HepG2 (cell line): ENCODE measurements at regions not wholly inside any gene's neighbourhood (a gene's known extent, or its start where the extent isn't known, plus 50 kb on each side); places are given as distances from the start of the nearest gene placed in this dataset.

ENCODE experiments used
- FOXP1 ChIP-seq, 2 experiments: fragments of 450-650 bp in 1 of 2; IDR thresholded peaks; 2 replicates each; pipeline ENCODE4 v1.6.1; 2017 to 2018; ENCODE audit warnings: antibody characterized with exemption in 1 of 2
- JARID2 ChIP-seq: sonication (generic); formaldehyde crosslinking; IDR thresholded peaks from 2 replicates; pipeline ENCODE4 v1.8.1; 2023; ENCODE audit warnings: missing genetic modification reagents, inconsistent platforms; ENCODE audit not compliant: insufficient replicate concordance
- RAD21 ChIP-seq: fragments of 450-650 bp; formaldehyde crosslinking; IDR thresholded peaks from 2 replicates; pipeline ENCODE4 v1.5.0; 2020; ENCODE audit warnings: mild to moderate bottlenecking
- RFX1 ChIP-seq: fragments of 450-650 bp; IDR thresholded peaks from 2 replicates; pipeline ENCODE4 v1.6.1; 2017
- ZFY ChIP-seq: sonication (generic); formaldehyde crosslinking; IDR thresholded peaks from 2 replicates; pipeline ENCODE4 v1.4.0; 2020; ENCODE audit warnings: missing genetic modification reagents
- ZNF17 ChIP-seq: sonication (generic); formaldehyde crosslinking; IDR thresholded peaks from 2 replicates; pipeline ENCODE4 v1.5.0; 2020; ENCODE audit warnings: mild to moderate bottlenecking, missing genetic modification reagents
- ZNF674 ChIP-seq: sonication (generic); formaldehyde crosslinking; IDR thresholded peaks from 2 replicates; pipeline ENCODE4 v1.5.0; 2020; ENCODE audit warnings: low read depth, mild to moderate bottlenecking, missing genetic modification reagents
- ZNF704 ChIP-seq: sonication (generic); formaldehyde crosslinking; IDR thresholded peaks from 2 replicates; pipeline ENCODE4 v1.8.1; 2023; ENCODE audit warnings: mild to moderate bottlenecking, inconsistent platforms, moderate library complexity, missing genetic modification reagents, borderline replicate concordance
- TF ChIP-seq, protein P1 (sequence below), 2 experiments: sonication (generic) in 1 of 2; formaldehyde crosslinking in 1 of 2; IDR thresholded peaks; 2 replicates each; pipeline versions ENCODE4 v1.4.0 to v1.6.1; 2016 to 2020; ENCODE audit warnings: borderline replicate concordance in 1 of 2, low read depth in 1 of 2, mild to moderate bottlenecking in 1 of 2, missing genetic modification reagents in 1 of 2
- TF ChIP-seq, protein P2 (sequence below), 2 experiments: fragments of 450-650 bp in 1 of 2; sonication (generic) in 1 of 2; formaldehyde crosslinking in 1 of 2; IDR thresholded peaks; 2 replicates each; pipeline versions ENCODE4 v1.6.1 to v1.8.0; 2016 to 2022; ENCODE audit warnings: antibody characterized with exemption in 1 of 2, mild to moderate bottlenecking in 1 of 2, missing genetic modification reagents in 1 of 2
- TF ChIP-seq, protein P3 (sequence below): sonication (generic); formaldehyde crosslinking; IDR thresholded peaks from 2 replicates; pipeline ENCODE4 v1.4.0; 2020; ENCODE audit warnings: missing genetic modification reagents, mild to moderate bottlenecking, borderline replicate concordance

- no peak for TF ChIP-seq ZNF17
- TF ChIP-seq, protein P1, sequence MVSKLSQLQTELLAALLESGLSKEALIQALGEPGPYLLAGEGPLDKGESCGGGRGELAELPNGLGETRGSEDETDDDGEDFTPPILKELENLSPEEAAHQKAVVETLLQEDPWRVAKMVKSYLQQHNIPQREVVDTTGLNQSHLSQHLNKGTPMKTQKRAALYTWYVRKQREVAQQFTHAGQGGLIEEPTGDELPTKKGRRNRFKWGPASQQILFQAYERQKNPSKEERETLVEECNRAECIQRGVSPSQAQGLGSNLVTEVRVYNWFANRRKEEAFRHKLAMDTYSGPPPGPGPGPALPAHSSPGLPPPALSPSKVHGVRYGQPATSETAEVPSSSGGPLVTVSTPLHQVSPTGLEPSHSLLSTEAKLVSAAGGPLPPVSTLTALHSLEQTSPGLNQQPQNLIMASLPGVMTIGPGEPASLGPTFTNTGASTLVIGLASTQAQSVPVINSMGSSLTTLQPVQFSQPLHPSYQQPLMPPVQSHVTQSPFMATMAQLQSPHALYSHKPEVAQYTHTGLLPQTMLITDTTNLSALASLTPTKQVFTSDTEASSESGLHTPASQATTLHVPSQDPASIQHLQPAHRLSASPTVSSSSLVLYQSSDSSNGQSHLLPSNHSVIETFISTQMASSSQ (IDR thresholded peaks at IDR 0.05; ENCODE audit: low read depth): no peak
- TF ChIP-seq, protein P1 (CRISPR knock-in tag; IDR thresholded peaks at IDR 0.05; ENCODE audit: borderline replicate concordance): no peak
- TF ChIP-seq ZNF704 (CRISPR knock-in tag): no peak
- TF ChIP-seq JARID2 (CRISPR knock-in tag): no peak
- TF ChIP-seq RFX1: no peak
- no peak for TF ChIP-seq ZFY
- no peak for TF ChIP-seq FOXP1 (IDR thresholded peaks at IDR 0.05)
- no peak for TF ChIP-seq FOXP1 (CRISPR knock-in tag; IDR thresholded peaks at IDR 0.05)
- TF ChIP-seq, protein P2, sequence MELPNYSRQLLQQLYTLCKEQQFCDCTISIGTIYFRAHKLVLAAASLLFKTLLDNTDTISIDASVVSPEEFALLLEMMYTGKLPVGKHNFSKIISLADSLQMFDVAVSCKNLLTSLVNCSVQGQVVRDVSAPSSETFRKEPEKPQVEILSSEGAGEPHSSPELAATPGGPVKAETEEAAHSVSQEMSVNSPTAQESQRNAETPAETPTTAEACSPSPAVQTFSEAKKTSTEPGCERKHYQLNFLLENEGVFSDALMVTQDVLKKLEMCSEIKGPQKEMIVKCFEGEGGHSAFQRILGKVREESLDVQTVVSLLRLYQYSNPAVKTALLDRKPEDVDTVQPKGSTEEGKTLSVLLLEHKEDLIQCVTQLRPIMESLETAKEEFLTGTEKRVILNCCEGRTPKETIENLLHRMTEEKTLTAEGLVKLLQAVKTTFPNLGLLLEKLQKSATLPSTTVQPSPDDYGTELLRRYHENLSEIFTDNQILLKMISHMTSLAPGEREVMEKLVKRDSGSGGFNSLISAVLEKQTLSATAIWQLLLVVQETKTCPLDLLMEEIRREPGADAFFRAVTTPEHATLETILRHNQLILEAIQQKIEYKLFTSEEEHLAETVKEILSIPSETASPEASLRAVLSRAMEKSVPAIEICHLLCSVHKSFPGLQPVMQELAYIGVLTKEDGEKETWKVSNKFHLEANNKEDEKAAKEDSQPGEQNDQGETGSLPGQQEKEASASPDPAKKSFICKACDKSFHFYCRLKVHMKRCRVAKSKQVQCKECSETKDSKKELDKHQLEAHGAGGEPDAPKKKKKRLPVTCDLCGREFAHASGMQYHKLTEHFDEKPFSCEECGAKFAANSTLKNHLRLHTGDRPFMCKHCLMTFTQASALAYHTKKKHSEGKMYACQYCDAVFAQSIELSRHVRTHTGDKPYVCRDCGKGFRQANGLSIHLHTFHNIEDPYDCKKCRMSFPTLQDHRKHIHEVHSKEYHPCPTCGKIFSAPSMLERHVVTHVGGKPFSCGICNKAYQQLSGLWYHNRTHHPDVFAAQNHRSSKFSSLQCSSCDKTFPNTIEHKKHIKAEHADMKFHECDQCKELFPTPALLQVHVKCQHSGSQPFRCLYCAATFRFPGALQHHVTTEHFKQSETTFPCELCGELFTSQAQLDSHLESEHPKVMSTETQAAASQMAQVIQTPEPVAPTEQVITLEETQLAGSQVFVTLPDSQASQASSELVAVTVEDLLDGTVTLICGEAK (IDR thresholded peaks at IDR 0.05): no peak
- TF ChIP-seq, protein P2 (CRISPR knock-in tag; IDR thresholded peaks at IDR 0.05): no peak
- TF ChIP-seq RAD21 (CRISPR knock-in tag): no peak
- TF ChIP-seq, protein P3, sequence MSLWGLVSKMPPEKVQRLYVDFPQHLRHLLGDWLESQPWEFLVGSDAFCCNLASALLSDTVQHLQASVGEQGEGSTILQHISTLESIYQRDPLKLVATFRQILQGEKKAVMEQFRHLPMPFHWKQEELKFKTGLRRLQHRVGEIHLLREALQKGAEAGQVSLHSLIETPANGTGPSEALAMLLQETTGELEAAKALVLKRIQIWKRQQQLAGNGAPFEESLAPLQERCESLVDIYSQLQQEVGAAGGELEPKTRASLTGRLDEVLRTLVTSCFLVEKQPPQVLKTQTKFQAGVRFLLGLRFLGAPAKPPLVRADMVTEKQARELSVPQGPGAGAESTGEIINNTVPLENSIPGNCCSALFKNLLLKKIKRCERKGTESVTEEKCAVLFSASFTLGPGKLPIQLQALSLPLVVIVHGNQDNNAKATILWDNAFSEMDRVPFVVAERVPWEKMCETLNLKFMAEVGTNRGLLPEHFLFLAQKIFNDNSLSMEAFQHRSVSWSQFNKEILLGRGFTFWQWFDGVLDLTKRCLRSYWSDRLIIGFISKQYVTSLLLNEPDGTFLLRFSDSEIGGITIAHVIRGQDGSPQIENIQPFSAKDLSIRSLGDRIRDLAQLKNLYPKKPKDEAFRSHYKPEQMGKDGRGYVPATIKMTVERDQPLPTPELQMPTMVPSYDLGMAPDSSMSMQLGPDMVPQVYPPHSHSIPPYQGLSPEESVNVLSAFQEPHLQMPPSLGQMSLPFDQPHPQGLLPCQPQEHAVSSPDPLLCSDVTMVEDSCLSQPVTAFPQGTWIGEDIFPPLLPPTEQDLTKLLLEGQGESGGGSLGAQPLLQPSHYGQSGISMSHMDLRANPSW (CRISPR knock-in tag): no peak
- no peak for TF ChIP-seq ZNF674
Measured at GRCh38 chr6:44701038-44701636, 313.6 kb downstream of the CDC5L start (continued).
